CD4-positive, alpha-beta T cell treated with Interleukin-6 for 4 hours (primary cell): ENCODE measurements at regions not wholly inside any gene's neighbourhood (a gene's known extent, or its start where the extent isn't known, plus 50 kb on each side); places are given as distances from the start of the nearest gene placed in this dataset.

ENCODE experiments used
- DNase-seq: peaks from one replicate; pipeline ENCODE4 v3.0.0-alpha.2; 2020; ENCODE audit warnings: mixed read lengths

- no peak for DNase-seq
Observed at GRCh38 chr5:175388531-175388930, 55.5 kb downstream of the DRD1 start.

- no peak for DNase-seq
Observed at GRCh38 chr5:175387144-175387543, 56.8 kb downstream of the DRD1 start.

GRCh38 chr5:175386526-175386925, 57.5 kb downstream of the DRD1 start:
- DNase-seq, result no peak

- DNase-seq, result no peak
Observed at GRCh38 chr5:175385691-175386362, 58.2 kb downstream of the DRD1 start.

- DNase-seq, result no peak
Observed at GRCh38 chr5:175384724-175385552, 59.0 kb downstream of the DRD1 start.

GRCh38 chr5:175383350-175383749, 60.6 kb downstream of the DRD1 start:
- no peak for DNase-seq

- DNase-seq, result no peak
Observed at GRCh38 chr5:175382171-175382570, 61.8 kb downstream of the DRD1 start.

- no peak for DNase-seq
Observed at GRCh38 chr5:175381130-175381529, 62.9 kb downstream of the DRD1 start.

- no peak for DNase-seq
Observed at GRCh38 chr5:175380701-175381100, 63.3 kb downstream of the DRD1 start.

- no peak for DNase-seq
Observed at GRCh38 chr5:175379867-175380266, 64.1 kb downstream of the DRD1 start.

- no peak for DNase-seq
Observed at GRCh38 chr5:175378444-175379028, 65.4 kb downstream of the DRD1 start.

- no peak for DNase-seq
Observed at GRCh38 chr5:175377816-175378215, 66.2 kb downstream of the DRD1 start.

GRCh38 chr5:175374166-175374875, 69.7 kb downstream of the DRD1 start:
- no peak for DNase-seq

- DNase-seq, result no peak
Observed at GRCh38 chr5:175365866-175366265, 78.1 kb downstream of the DRD1 start.

- no peak for DNase-seq
Observed at GRCh38 chr5:175363300-175363699, 80.7 kb downstream of the DRD1 start.

GRCh38 chr5:175357995-175358394, 86.0 kb downstream of the DRD1 start:
- DNase-seq, result no peak

- DNase-seq, result no peak
Observed at GRCh38 chr5:175356428-175356827, 87.6 kb downstream of the DRD1 start.

- no peak for DNase-seq
Observed at GRCh38 chr5:175354964-175355363, 89.0 kb downstream of the DRD1 start.

- no peak for DNase-seq
Observed at GRCh38 chr5:175353926-175354325, 90.1 kb downstream of the DRD1 start.

- no peak for DNase-seq
Observed at GRCh38 chr5:175351897-175352590, 91.9 kb downstream of the DRD1 start.

GRCh38 chr5:175351126-175351525, 92.9 kb downstream of the DRD1 start:
- no peak for DNase-seq

GRCh38 chr5:175347931-175348330, 96.1 kb downstream of the DRD1 start:
- DNase-seq, result no peak

- no peak for DNase-seq
Observed at GRCh38 chr5:175347027-175347426, 97.0 kb downstream of the DRD1 start.
